GM12878 (cell line): ENCODE measurements at regions not wholly inside any gene's neighbourhood (a gene's known extent, or its start where the extent isn't known, plus 50 kb on each side); places are given as distances from the start of the nearest gene placed in this dataset.

Source experiments
- CTCF ChIP-seq, 3 experiments: IDR thresholded peaks in 2 of 3; conservative IDR thresholded peaks in 1 of 3; 2 replicates each; pipeline ENCODE4 v1.5.1; 2011; ENCODE audit warnings: low read depth in 3 of 3, low read length in 3 of 3, mild to moderate bottlenecking in 3 of 3, control low read depth in 2 of 3, moderate library complexity in 2 of 3, inconsistent platforms in 1 of 3, mixed read lengths in 1 of 3; ENCODE audit not compliant: control insufficient read depth in 2 of 3, insufficient read depth in 1 of 3; ENCODE audit errors: extremely low read depth in 1 of 3
- MXI1 ChIP-seq: fragments of 150-350 bp; IDR thresholded peaks from 2 replicates; pipeline ENCODE4 v1.6.1; 2011; ENCODE audit warnings: low read depth, mild to moderate bottlenecking, inconsistent platforms, low read length, improper control_type of control experiment
- NFYA ChIP-seq: IDR thresholded peaks from 2 replicates; pipeline ENCODE4 v1.6.1; 2011; ENCODE audit warnings: low read depth, mild to moderate bottlenecking, low read length, improper control_type of control experiment, borderline replicate concordance
- POLR2AphosphoS2 ChIP-seq: IDR thresholded peaks from 2 replicates; pipeline ENCODE4 v1.6.1; 2011; ENCODE audit warnings: low read depth, mild to moderate bottlenecking, low read length, improper control_type of control experiment, moderate library complexity
- SP1 ChIP-seq: IDR thresholded peaks from one replicate; pipeline ENCODE4 v1.6.1; 2011; ENCODE audit warnings: low read depth, low read length
- ZBTB33 ChIP-seq: fragments of 450-650 bp; IDR thresholded peaks from 2 replicates; pipeline ENCODE4 v1.6.1; 2017; ENCODE audit warnings: mild to moderate bottlenecking
- ZNF24 ChIP-seq: fragments of 450-650 bp; IDR thresholded peaks from 2 replicates; pipeline ENCODE4 v1.6.1; 2017; ENCODE audit warnings: antibody characterized with exemption, mild to moderate bottlenecking
- ZNF274 ChIP-seq: IDR thresholded peaks from one replicate; pipeline ENCODE4 v1.8.0; 2011; ENCODE audit not compliant: insufficient read length, insufficient read depth

- no peak for TF ChIP-seq CTCF (IDR thresholded peaks at IDR 0.05 in 2 of 3, conservative IDR thresholded peaks at IDR 0.05 in 1 of 3; ENCODE audit: control insufficient read depth in 2 of 3, extremely low read depth in 1 of 3, insufficient read depth in 1 of 3, low read depth in 3 of 3, low read length in 3 of 3)
- no peak for TF ChIP-seq ZBTB33
- no peak for TF ChIP-seq POLR2AphosphoS2
- TF ChIP-seq ZNF274 = no peak
- TF ChIP-seq MXI1 = no peak
- TF ChIP-seq NFYA = no peak
- no peak for TF ChIP-seq ZNF24
- no peak for TF ChIP-seq SP1
Observed at GRCh38 chr2:236767941-236768340, 198.3 kb downstream of the ACKR3 start.
